A673 (cell line): ENCODE measurements at regions not wholly inside any gene's neighbourhood (a gene's known extent, or its start where the extent isn't known, plus 50 kb on each side); places are given as distances from the start of the nearest gene placed in this dataset.

ENCODE experiments used
- BruUV-seq: library from RNA; stranded (reverse); fragments of 400-500 nt; replicated peaks from 2 replicates; lab custom pipeline; 2021; lab: Mats Ljungman, UMichigan
- CTCF ChIA-PET: fragments of 300-600 bp; sonication (Branson Sonifier 250); formaldehyde crosslinking; loops from one replicate; lab custom pipeline; 2022; ENCODE audit warnings: antibody characterized with exemption; lab: Charles Lee
- POLR2A ChIA-PET: fragments of 300-600 bp; sonication (Branson Sonifier 250); formaldehyde crosslinking; loops from one replicate; lab custom pipeline; 2022; ENCODE audit warnings: antibody characterized with exemption; ENCODE audit not compliant: low non-redundant PET; lab: Charles Lee
- DNase-seq: peaks from one replicate; pipeline ENCODE4 v3.0.0-alpha.2; 2015; ENCODE audit warnings: low spot score
- H3K27ac ChIP-seq: fragments of 200-600 bp; sonication (generic); 2 replicates; pipeline ENCODE4 v1.5.1; 2016; ENCODE audit warnings: mixed run types, low read depth, mild to moderate bottlenecking, mixed read lengths, antibody characterized with exemption, low read length; ENCODE audit not compliant: poor library complexity, severe bottlenecking
- H3K27me3 ChIP-seq: fragments of 200-600 bp; sonication (generic); replicated peaks from 2 replicates; pipeline ENCODE4 v1.6.1; 2017; ENCODE audit warnings: mixed run types, low read depth, mild to moderate bottlenecking, mixed read lengths, antibody characterized with exemption, low read length; ENCODE audit not compliant: insufficient read depth, poor library complexity
- H3K36me3 ChIP-seq: fragments of 200-600 bp; sonication (generic); 2 replicates; pipeline ENCODE4 v1.6.1; 2016; ENCODE audit warnings: mixed run types, mild to moderate bottlenecking, mixed read lengths, antibody characterized with exemption, low read length; ENCODE audit not compliant: insufficient read depth, poor library complexity, severe bottlenecking
- H3K4me1 ChIP-seq: fragments of 200-600 bp; sonication (generic); 2 replicates; pipeline ENCODE4 v1.6.1; 2017; ENCODE audit warnings: mixed run types, mild to moderate bottlenecking, mixed read lengths, antibody characterized with exemption, low read length; ENCODE audit not compliant: insufficient read depth, poor library complexity, severe bottlenecking
- H3K4me3 ChIP-seq: fragments of 200-600 bp; sonication (generic); 2 replicates; pipeline ENCODE4 v1.5.1; 2016; ENCODE audit warnings: low read depth, mixed run types, mild to moderate bottlenecking, mixed read lengths, low read length; ENCODE audit not compliant: poor library complexity, severe bottlenecking
- H3K9me3 ChIP-seq: fragments of 200-600 bp; sonication (generic); 2 replicates; pipeline ENCODE4 v1.6.1; 2016; ENCODE audit warnings: mixed run types, low read depth, mild to moderate bottlenecking, mixed read lengths, antibody characterized with exemption, low read length; ENCODE audit not compliant: poor library complexity, severe bottlenecking
- CTCF ChIP-seq: fragments of 300-800, 200-600 bp; sonication (generic); conservative IDR thresholded peaks from 2 replicates; pipeline ENCODE4 v1.5.1; 2017; ENCODE audit warnings: low read depth, mild to moderate bottlenecking, antibody characterized with exemption, low read length, moderate library complexity, mixed read lengths
- EZH2 ChIP-seq: fragments of 200-600 bp; sonication (generic); IDR thresholded peaks from 2 replicates; pipeline ENCODE4 v1.6.1; 2017; ENCODE audit warnings: borderline replicate concordance, low read depth, mild to moderate bottlenecking, mixed read lengths, antibody characterized with exemption, low read length; ENCODE audit not compliant: poor library complexity, severe bottlenecking
- intact Hi-C: fragments of 100-400 bp; cut with micrococcal nuclease; formaldehyde crosslinking; loops from one replicate; pipeline ENCODE4 v1.10.0; 2022; ENCODE audit not compliant: unreplicated experiment

DNA sequence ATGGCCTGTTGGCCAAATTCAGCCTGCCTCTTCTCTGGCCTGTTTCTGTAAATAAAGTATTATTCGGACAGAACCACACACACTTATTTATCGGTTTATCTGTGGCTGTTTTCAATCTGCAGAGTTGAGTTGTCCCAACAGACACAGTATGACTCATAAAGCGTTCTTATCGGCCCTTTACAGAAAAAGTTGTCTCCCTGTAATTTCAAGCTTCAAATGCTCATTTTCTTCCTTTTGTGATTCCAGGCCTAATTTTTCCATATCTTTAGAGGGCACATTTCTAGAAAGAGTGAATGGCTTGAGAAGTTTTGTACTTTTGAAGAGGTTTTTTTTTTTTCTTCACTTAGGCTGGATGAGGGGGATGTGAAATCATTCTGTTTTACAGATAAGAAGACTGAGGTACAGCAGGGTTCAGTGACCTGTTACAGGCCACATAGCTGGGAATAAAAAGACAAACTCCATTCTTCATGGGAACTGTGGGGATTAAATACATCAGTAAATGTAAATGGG, 440.9 kb downstream of the TSHZ3 start:
- CTCF ChIA-PET = no interaction called here

GRCh38 chr19:30906871-30907270, 442.4 kb downstream of the TSHZ3 start:
- ChIA-PET POLR2A (interaction anchor here (0.6 kb wide), 1 partner anchor 284 kb away, joined by 3 read pairs; no protein-coding TSS in a partner anchor), CTCF (no interaction called here)
- intact Hi-C loops = no loop called here
- Histone ChIP-seq H3K27me3 (no peaks in the 10 kb centered on the region), H3K4me1 (no peaks in the 10 kb centered on the region), H3K27ac (no peak overlapping the region), H3K4me3 (no peak overlapping the region), H3K36me3 (no peaks in the 10 kb centered on the region), H3K9me3 (no peaks in the 10 kb centered on the region)
- no TSS peak for BruUV-seq
- TF ChIP-seq EZH2 (no peak), CTCF (no peak)
- no peak for DNase-seq

More for the DNA sequence above, 440.9 kb downstream of the TSHZ3 start:
- Histone ChIP-seq H3K27me3 (no peaks in the 10 kb centered on the region), H3K9me3 (no peaks in the 10 kb centered on the region), H3K36me3 (no peaks in the 10 kb centered on the region), H3K4me3 (no peak overlapping the region), H3K4me1 (no peaks in the 10 kb centered on the region), H3K27ac (no peak overlapping the region)
- DNase-seq = no peak
- no TSS peak for BruUV-seq
- TF ChIP-seq CTCF (no peak), EZH2 (no peak)
- POLR2A ChIA-PET = no interaction called here
- intact Hi-C loops = no loop called here

- ChIA-PET POLR2A (no interaction called here), CTCF (no interaction called here)
- intact Hi-C loops = no loop called here
- Histone ChIP-seq H3K36me3 (no peaks in the 10 kb centered on the region), H3K27ac (no peak overlapping the region), H3K9me3 (no peaks in the 10 kb centered on the region), H3K27me3 (no peaks in the 10 kb centered on the region), H3K4me3 (no peak overlapping the region), H3K4me1 (no peaks in the 10 kb centered on the region)
- no TSS peak for BruUV-seq
- TF ChIP-seq EZH2 (no peak), CTCF (no peak)
- no peak for DNase-seq
These were observed 449.2 kb downstream of the TSHZ3 start for GRCh38 chr19:30900051-30900450.
